Endothelial cell of umbilical vein (primary cell): ENCODE measurements at regions not wholly inside any gene's neighbourhood (a gene's known extent, or its start where the extent isn't known, plus 50 kb on each side); places are given as distances from the start of the nearest gene placed in this dataset.

Experiments used
- BruUV-seq: library from RNA; stranded (reverse); fragments of 400-500 nt; replicated peaks from 2 replicates; lab custom pipeline; 2021; lab: Mats Ljungman, UMichigan
- CTCF ChIA-PET: fragments of 300-600, 350-600 bp; sonication (Branson Sonifier 250); formaldehyde crosslinking; loops from one replicate; lab custom pipeline; 2021; ENCODE audit warnings: antibody characterized with exemption, inconsistent platforms; lab: Charles Lee
- POLR2A ChIA-PET: fragments of 300-600, 350-600 bp; sonication (Branson Sonifier 250); formaldehyde crosslinking; loops from one replicate; lab custom pipeline; 2021; ENCODE audit warnings: antibody characterized with exemption, inconsistent platforms; lab: Charles Lee
- DNase-seq: peaks from one replicate; pipeline ENCODE4 v3.0.0-alpha.2; 2011; ENCODE audit warnings: low read depth, low spot score
- FAIRE-seq: peaks from 2 replicates; lab custom pipeline; 2011; peaks lifted over from hg19 to GRCh38; lab: Jason Lieb, UNC
- H2AFZ ChIP-seq: 2 replicates; pipeline ENCODE4 v1.6.0; 2012; ENCODE audit warnings: low read depth, low read length, control low read depth, inconsistent platforms
- H3K27ac ChIP-seq: 2 replicates; pipeline ENCODE4 v1.5.1; 2011; ENCODE audit warnings: low read depth, mild to moderate bottlenecking, control low read depth, low read length, moderate library complexity; ENCODE audit not compliant: insufficient read depth
- H3K27me3 ChIP-seq, 2 experiments: 2 replicates each; pipeline versions ENCODE4 v1.6.0 to v1.6.1; 2011; ENCODE audit warnings: low read length in 2 of 2, mixed read lengths in 1 of 2; ENCODE audit not compliant: control insufficient read depth in 2 of 2, insufficient read depth in 2 of 2
- H3K36me3 ChIP-seq, 2 experiments: 2 replicates in 1 of 2; 3 replicates in 1 of 2; pipeline ENCODE4 v1.5.1; 2011; ENCODE audit warnings: low read length in 2 of 2, mild to moderate bottlenecking in 1 of 2, moderate library complexity in 1 of 2; ENCODE audit not compliant: control insufficient read depth in 2 of 2, insufficient read depth in 2 of 2; ENCODE audit errors: extremely low read depth in 1 of 2
- H3K4me1 ChIP-seq: 3 replicates; pipeline ENCODE4 v1.5.1; 2011; ENCODE audit warnings: mild to moderate bottlenecking, low read length; ENCODE audit not compliant: control insufficient read depth, insufficient read depth; ENCODE audit errors: extremely low read depth
- H3K4me2 ChIP-seq: 2 replicates; pipeline ENCODE4 v1.6.1; 2011; ENCODE audit warnings: low read length, control low read depth, mixed read lengths; ENCODE audit not compliant: insufficient read depth
- H3K4me3 ChIP-seq, 3 experiments: fragments of 200-600 bp in 1 of 3; sonication (generic), shearing (Covaris generic) in 1 of 3; replicated peaks in 1 of 3; 2 replicates each; pipeline ENCODE4 v1.5.1; 2011 to 2016; ENCODE audit warnings: control low read depth in 3 of 3, low read length in 3 of 3, mild to moderate bottlenecking in 2 of 3, inconsistent platforms in 1 of 3, low read depth in 1 of 3, moderate library complexity in 1 of 3; ENCODE audit not compliant: insufficient read depth in 1 of 3
- H3K79me2 ChIP-seq: 2 replicates; pipeline ENCODE4 v1.6.0; 2012; ENCODE audit warnings: low read length, inconsistent platforms; ENCODE audit not compliant: control insufficient read depth, insufficient read depth
- H3K9ac ChIP-seq: replicated peaks from 2 replicates; pipeline ENCODE3; 2011; ENCODE audit warnings: low read length, control low read depth; ENCODE audit not compliant: insufficient read depth; ENCODE audit errors: extremely low read depth
- H3K9me1 ChIP-seq: replicated peaks from 3 replicates; pipeline ENCODE4 v1.6.0; 2011; ENCODE audit warnings: mild to moderate bottlenecking, low read length; ENCODE audit not compliant: control insufficient read depth, insufficient read depth; ENCODE audit errors: extremely low read depth
- H3K9me3 ChIP-seq: replicated peaks from 2 replicates; pipeline ENCODE4 v1.5.1; 2012; ENCODE audit warnings: low read length, inconsistent platforms; ENCODE audit not compliant: control insufficient read depth, insufficient read depth
- H4K20me1 ChIP-seq: replicated peaks from 2 replicates; pipeline ENCODE3; 2011; ENCODE audit warnings: mild to moderate bottlenecking, low read length; ENCODE audit not compliant: control insufficient read depth, insufficient read depth; ENCODE audit errors: extremely low read depth
- CTCF ChIP-seq, 2 donors: IDR thresholded peaks; 1 replicate in 1 of 2; 2 replicates in 1 of 2; pipeline ENCODE4 v1.5.1; 2011; ENCODE audit warnings: low read length in 2 of 2, mild to moderate bottlenecking in 2 of 2, moderate library complexity in 2 of 2, control low read depth in 1 of 2, inconsistent platforms in 1 of 2, low read depth in 1 of 2; ENCODE audit not compliant: insufficient read depth in 1 of 2; ENCODE audit errors: extremely low read depth in 1 of 2
- EZH2 ChIP-seq: IDR thresholded peaks from 2 replicates; pipeline ENCODE4 v1.6.1; 2012; ENCODE audit warnings: borderline replicate concordance, low read depth, mild to moderate bottlenecking, moderate library complexity, low read length, inconsistent platforms; ENCODE audit not compliant: severe bottlenecking
- FOS ChIP-seq: IDR thresholded peaks from 2 replicates; pipeline ENCODE4 v1.6.1; 2011; ENCODE audit warnings: mild to moderate bottlenecking, low read length, moderate library complexity, borderline replicate concordance; ENCODE audit not compliant: insufficient read depth
- GATA2 ChIP-seq: IDR thresholded peaks from 2 replicates; pipeline ENCODE4 v1.7.0; 2011; ENCODE audit warnings: low read depth, mild to moderate bottlenecking, moderate library complexity, mixed read lengths, low read length; ENCODE audit not compliant: insufficient read length, insufficient read depth
- JUN ChIP-seq: IDR thresholded peaks from 2 replicates; pipeline ENCODE4 v1.6.1; 2011; ENCODE audit warnings: borderline replicate concordance, low read depth; ENCODE audit not compliant: insufficient read length, insufficient read depth
- MAX ChIP-seq: IDR thresholded peaks from 2 replicates; pipeline ENCODE4 v1.6.1; 2011; ENCODE audit not compliant: insufficient read depth, insufficient read length
- MYC ChIP-seq: IDR thresholded peaks from one replicate; pipeline ENCODE4 v1.6.1; 2011; ENCODE audit warnings: mild to moderate bottlenecking, low read depth, low read length
- POLR2A ChIP-seq: IDR thresholded peaks from 2 replicates; pipeline ENCODE4 v1.6.1; 2012; ENCODE audit warnings: low read depth, mild to moderate bottlenecking, control low read depth, low read length
- POLR2AphosphoS5 ChIP-seq: IDR thresholded peaks from 2 replicates; pipeline ENCODE4 v1.6.1; 2012; ENCODE audit warnings: low read depth, mild to moderate bottlenecking, control low read depth, low read length, moderate library complexity; ENCODE audit not compliant: insufficient read depth
- dilution Hi-C: fragments of 300-500 bp; cut with MboI; formaldehyde crosslinking; loops from one replicate; pipeline ENCODE4 v1.15.0; 2019; ENCODE audit warnings: low sequenced_read_pairs; ENCODE audit not compliant: extremely low pct_ligation_motif_present
- intact Hi-C: fragments of 100-400 bp; cut with micrococcal nuclease; formaldehyde crosslinking; loops from one replicate; pipeline ENCODE4 v1.10.0; 2022

GRCh38 chr2:145332210-145332898 is 812.4 kb upstream of the ZEB2 start:
- dilution Hi-C loops: no loop called here
- TF ChIP-seq POLR2AphosphoS5 (no peak), FOS (no peak), EZH2 (no peak), JUN (no peak)
- Histone ChIP-seq H3K36me3 (no peaks in the 10 kb centered on the region), H3K9ac (no peak overlapping the region), H3K4me1 (no peaks in the 10 kb centered on the region), H3K27me3 (no peaks in the 10 kb centered on the region), H3K9me1 (no peaks in the 10 kb centered on the region), H3K9me3 (no peaks in the 10 kb centered on the region), H3K27ac (no peak overlapping the region), H2AFZ (no peak overlapping the region), H4K20me1 (no peaks in the 10 kb centered on the region), H3K79me2 (no peaks in the 10 kb centered on the region), H3K4me2 (no peak overlapping the region), H3K4me3 (no peak overlapping the region)
- intact Hi-C loops: no loop called here
- no peak for FAIRE-seq
- no peak for DNase-seq
- no TSS peak for BruUV-seq
- ChIA-PET CTCF (interaction anchor here (0.7 to 0.8 kb wide), 2 partner anchors 8 to 11 kb away, joined by 3 read pairs; no protein-coding TSS in a partner anchor), POLR2A (no interaction called here)

- no peak for TF ChIP-seq MAX
- no peak for TF ChIP-seq JUN
- TF ChIP-seq FOS: no peak
- TF ChIP-seq MYC: no peak
- TF ChIP-seq GATA2: no peak
- TF ChIP-seq POLR2A: no peak
- TF ChIP-seq CTCF (IDR thresholded peaks at IDR 0.05; ENCODE audit: extremely low read depth in 1 of 2, insufficient read depth in 1 of 2, low read depth in 1 of 2, low read length in 2 of 2): no peak
- no peak for TF ChIP-seq POLR2AphosphoS5
- TF ChIP-seq EZH2: no peak
- H3K27me3 ChIP-seq: no peaks in the 10 kb centered on the region
- no TSS peak for BruUV-seq
- H2AFZ ChIP-seq: no peak overlapping the region
- dilution Hi-C loops (no loop called here), intact Hi-C loops (no loop called here)
- ChIA-PET POLR2A (no interaction called here), CTCF (interaction anchor here (0.5 kb wide), 1 partner anchor 26 kb away, joined by 3 read pairs; no protein-coding TSS in a partner anchor)
- H3K4me2 ChIP-seq: no peak overlapping the region
- no peak overlapping the region for H3K27ac ChIP-seq
- no peak for DNase-seq
- no peaks in the 10 kb centered on the region for H3K79me2 ChIP-seq
- no peak for FAIRE-seq
- no peak overlapping the region for H3K4me3 ChIP-seq
- H3K4me1 ChIP-seq: no peaks in the 10 kb centered on the region
- H3K9me3 ChIP-seq: no peaks in the 10 kb centered on the region
- H3K36me3 ChIP-seq: no peaks in the 10 kb centered on the region
- H4K20me1 ChIP-seq: no peaks in the 10 kb centered on the region
- no peak overlapping the region for H3K9ac ChIP-seq
- H3K9me1 ChIP-seq: no peaks in the 10 kb centered on the region
Observed at GRCh38 chr2:145329971-145330370, 810.1 kb upstream of the ZEB2 start.
